GM12872 (cell line): ENCODE measurements at regions not wholly inside any gene's neighbourhood (a gene's known extent, or its start where the extent isn't known, plus 50 kb on each side); places are given as distances from the start of the nearest gene placed in this dataset.

Source experiments
- TF ChIP-seq, protein P1 (sequence below): IDR thresholded peaks from 3 replicates; pipeline ENCODE4 v1.5.1; 2011; ENCODE audit warnings: low read depth, mild to moderate bottlenecking, low read length, moderate library complexity; ENCODE audit not compliant: insufficient read depth

DNA sequence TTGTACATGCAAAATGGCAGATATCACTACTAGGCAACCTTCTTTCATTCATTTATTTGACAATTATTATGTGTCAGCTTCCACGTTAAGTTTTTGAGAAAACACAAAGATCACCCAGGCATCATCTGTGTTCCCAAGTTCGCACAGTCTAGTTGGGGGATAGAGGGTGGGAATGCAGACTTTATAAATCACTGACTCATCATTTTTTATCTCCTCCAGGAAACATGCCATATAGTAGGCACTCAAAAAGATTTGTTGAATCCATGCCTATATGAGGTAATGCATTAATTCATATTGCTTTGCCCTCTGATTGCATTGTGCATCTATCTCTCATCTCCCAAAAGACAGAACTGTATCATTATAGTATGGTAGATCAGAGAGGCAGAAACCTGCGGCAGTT lies 196.8 kb upstream of the TOX3 start:
- TF ChIP-seq, protein P1, sequence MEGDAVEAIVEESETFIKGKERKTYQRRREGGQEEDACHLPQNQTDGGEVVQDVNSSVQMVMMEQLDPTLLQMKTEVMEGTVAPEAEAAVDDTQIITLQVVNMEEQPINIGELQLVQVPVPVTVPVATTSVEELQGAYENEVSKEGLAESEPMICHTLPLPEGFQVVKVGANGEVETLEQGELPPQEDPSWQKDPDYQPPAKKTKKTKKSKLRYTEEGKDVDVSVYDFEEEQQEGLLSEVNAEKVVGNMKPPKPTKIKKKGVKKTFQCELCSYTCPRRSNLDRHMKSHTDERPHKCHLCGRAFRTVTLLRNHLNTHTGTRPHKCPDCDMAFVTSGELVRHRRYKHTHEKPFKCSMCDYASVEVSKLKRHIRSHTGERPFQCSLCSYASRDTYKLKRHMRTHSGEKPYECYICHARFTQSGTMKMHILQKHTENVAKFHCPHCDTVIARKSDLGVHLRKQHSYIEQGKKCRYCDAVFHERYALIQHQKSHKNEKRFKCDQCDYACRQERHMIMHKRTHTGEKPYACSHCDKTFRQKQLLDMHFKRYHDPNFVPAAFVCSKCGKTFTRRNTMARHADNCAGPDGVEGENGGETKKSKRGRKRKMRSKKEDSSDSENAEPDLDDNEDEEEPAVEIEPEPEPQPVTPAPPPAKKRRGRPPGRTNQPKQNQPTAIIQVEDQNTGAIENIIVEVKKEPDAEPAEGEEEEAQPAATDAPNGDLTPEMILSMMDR, result no peak

DNA sequence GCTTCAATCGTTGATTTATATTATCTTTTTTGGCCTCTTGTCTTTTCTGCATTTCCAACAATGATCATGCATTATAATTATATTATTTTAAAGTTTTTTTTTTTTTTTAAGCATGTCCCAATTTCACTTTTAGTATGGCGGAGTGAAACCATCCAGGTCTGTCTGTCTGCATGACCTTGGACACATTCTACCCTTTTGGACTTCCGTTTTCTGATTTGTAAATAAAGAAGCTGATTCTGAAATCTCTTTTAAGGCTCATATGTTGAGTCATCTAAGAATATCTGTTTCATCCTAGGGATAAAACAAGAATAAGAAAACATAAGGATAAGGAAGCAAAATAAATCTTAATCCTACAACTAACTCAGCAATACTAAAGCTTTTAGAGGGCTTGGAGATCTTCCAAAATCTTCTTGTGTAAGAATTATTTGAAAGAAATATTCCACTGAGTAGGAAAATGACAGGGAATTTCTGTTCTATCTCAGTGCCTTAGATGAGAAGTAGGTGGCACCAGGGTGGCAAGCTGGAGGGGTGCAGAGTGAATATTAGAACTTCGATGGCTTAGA lies 195.7 kb upstream of the TOX3 start:
- TF ChIP-seq, protein P1, result no peak

DNA sequence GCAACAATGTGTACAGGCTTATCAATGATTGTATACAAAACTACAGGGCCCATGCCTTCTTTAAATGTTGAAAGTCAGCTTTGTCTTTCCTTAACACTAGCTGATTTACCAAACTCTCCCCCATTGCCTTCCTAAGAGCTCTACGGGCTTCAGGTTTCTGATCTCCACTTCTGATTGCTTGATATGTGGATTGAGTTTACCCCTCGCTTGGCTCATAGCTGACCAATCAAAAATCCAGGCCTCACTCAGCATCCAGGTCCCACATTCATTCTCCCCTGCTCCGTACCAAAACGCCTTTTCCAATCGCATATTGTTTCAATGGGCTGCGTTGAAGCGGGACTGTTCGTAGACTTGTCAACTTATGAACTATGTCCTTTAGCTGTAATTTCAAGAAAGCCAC lies 195.1 kb upstream of the TOX3 start:
- TF ChIP-seq, protein P1, result no peak

DNA sequence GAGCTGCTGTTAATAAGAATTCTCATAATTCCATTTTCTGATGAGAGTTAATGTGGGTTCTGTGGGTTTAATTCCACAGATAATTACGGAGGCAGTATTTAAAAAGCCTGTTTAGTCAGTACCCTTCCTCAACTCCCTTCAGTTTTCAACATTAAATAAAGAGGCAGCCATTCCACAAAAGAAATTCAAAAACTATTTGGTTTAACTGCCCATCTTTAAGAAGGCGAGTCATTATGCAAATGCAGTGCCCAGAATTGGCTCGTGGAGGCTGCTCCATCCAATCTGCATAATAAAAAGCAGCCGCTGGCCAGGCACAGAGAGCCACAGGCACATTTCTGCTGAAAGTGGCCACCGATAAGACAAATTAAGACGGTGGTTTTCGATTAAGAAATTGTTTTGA lies 194.4 kb upstream of the TOX3 start:
- TF ChIP-seq, protein P1, result no peak

DNA sequence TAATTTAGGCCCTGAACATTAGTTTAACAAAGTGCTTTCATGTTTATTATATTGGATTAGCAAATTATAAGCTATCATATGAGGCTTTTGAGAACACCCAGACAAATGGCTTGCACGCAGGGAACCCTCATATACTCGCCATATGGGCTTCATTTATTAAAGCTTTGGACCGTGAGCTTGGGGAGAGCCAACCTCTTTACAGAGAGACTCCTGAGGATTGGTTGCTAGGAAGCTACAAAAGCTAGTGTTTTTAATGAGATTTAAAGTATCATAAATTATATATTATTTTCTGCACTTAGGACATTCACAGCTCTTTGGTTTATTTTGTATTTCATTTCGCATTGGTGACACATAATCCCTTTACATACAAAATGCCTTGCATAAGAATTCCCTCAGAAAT lies 193.8 kb upstream of the TOX3 start:
- TF ChIP-seq, protein P1, result no peak

DNA sequence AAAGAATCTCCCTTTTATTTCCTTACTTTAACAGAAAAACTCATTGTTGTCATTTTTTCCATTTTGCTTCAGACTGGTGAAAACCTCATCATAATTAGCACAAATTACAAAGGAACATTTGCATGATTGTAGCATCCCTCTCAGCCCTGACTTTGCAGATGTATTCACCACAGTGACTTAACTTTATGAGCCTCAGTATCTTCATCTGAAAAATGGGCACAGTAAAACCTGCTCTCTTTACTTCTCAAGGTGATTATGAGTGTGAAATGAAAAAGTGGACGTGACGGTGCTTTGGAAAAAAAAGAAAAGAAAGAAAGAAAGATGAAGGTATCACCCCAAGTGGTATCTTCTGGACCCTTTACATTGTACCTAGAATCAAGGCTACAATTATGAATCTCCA lies 193.4 kb upstream of the TOX3 start:
- TF ChIP-seq, protein P1, result no peak

DNA sequence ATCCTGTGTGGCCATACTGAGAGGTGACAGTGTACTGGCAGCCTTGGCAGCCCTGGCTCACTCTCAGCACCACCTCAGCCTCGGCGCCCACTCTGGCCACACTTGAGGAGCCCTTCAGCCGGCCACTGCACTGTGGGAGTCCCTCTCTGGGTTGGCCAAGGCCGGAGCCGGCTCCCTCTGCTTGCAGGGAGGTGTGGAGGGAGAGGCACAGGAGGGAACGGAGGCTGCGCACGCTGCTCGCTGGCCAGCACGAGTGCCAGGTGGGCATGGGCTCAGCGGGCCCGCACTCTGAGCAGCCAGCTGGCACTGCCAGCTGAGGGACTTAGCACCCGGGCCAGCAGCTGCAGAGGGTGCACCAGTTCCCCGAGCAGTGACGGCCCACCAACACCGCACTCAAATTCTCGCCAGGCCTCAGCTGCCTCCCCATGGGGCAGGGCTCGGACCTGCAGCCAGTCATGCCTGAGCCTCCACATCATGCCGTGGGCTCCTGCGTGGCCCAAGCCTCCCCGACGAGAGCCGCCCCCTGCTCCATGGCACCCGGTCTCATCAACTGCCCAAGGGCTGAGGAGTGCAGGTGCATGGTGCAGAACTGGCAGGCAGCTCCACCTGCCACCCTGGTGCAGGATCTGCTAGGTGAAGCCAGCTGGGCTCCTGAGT lies 184.4 kb upstream of the TOX3 start:
- TF ChIP-seq, protein P1, result no peak
